ENCODE measurements at regions not wholly inside any gene's neighbourhood (a gene's known extent, or its start where the extent isn't known, plus 50 kb on each side); places are given as distances from the start of the nearest gene placed in this dataset.

DNA sequence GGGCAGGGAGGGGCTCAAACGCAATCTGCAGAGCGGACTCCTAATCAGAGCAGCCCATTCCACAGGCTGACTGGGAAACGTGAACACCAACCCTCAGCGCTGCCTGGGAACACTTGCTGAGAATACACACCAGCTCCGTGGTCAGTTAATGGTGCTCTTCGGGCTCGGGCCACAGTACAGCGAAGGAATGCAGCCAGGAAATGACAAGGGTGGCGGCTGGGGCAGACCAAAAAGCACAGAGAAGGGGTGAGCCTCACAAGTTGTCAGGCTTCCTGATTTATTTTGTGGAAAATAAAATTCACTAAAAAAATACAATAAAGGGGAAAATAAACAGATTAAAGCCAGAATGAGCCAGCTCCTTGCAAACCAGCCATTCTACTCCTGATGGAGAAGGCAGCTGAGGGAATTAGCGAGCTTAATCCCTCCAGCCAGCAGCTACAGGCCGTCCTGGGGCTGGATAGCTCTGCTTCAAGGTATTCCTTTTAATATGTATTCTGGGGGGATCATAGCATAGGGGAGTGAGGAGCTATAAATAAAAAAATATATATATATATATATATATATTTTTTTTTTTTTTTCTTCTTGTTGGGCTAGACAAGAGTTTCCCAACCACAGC is 165.5 kb upstream of the NTM start:
- TF ChIP-seq, protein P1, sequence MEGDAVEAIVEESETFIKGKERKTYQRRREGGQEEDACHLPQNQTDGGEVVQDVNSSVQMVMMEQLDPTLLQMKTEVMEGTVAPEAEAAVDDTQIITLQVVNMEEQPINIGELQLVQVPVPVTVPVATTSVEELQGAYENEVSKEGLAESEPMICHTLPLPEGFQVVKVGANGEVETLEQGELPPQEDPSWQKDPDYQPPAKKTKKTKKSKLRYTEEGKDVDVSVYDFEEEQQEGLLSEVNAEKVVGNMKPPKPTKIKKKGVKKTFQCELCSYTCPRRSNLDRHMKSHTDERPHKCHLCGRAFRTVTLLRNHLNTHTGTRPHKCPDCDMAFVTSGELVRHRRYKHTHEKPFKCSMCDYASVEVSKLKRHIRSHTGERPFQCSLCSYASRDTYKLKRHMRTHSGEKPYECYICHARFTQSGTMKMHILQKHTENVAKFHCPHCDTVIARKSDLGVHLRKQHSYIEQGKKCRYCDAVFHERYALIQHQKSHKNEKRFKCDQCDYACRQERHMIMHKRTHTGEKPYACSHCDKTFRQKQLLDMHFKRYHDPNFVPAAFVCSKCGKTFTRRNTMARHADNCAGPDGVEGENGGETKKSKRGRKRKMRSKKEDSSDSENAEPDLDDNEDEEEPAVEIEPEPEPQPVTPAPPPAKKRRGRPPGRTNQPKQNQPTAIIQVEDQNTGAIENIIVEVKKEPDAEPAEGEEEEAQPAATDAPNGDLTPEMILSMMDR (IDR thresholded peaks at IDR 0.05; ENCODE audit: low read length) = no peak
- TF ChIP-seq EZH2 (IDR thresholded peaks at IDR 0.05; ENCODE audit: borderline replicate concordance, low read length) = no peak

Measured in OCI-LY1 (cell line).